RPMI7951 (cell line): ENCODE measurements at regions not wholly inside any gene's neighbourhood (a gene's known extent, or its start where the extent isn't known, plus 50 kb on each side); places are given as distances from the start of the nearest gene placed in this dataset.
A peak's percentile ranks its signal among the peaks of the same experiment; 100 is the strongest.
"Not testable (repeated sequence)": the region's sequence is repeated elsewhere in the genome, so short reads cannot be mapped to it uniquely, and the experiment has no call there.

ENCODE experiments used
- DNase-seq: peaks from one replicate; pipeline ENCODE4 v3.0.0-alpha.2; 2012; ENCODE audit warnings: low read depth

DNA sequence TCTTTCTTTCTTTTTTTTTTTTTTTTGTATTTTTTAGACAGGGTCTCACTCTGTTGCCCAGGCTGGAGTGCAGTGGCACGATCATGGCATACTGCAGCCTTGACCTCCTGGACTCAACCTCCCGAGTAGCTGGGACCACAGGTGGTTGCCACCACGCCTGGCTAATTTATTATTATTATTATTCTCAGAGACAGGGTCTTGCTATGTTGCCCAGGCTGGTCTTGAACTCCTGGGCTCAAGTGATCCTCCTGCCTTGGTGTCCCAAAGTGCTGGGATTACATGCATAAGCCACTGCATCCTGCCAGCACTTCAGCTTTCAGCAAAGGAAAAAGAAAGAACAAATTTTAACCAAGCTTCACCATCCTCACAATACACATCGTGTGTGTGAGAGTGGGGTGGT, 97.9 kb upstream of the SERBP1 start:
- no peak for DNase-seq

DNA sequence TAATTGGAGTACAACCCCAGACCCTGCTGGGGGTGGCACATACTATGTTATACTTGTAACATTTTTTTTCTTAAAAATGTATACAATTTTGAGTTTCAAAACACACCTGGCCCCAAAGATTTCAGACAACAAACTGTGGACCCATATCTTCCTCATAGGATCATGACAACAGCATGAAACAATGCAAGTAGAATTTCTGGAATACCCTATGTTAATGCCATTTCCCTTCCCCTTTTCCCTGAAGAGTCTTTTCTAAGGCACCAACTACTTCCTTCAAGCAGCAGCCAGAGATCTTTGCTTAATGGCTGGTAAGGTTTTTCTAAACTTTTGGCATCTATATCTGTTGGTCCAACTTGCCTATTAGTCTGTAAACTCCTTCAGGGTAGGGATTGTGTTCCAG, 99.9 kb upstream of the SERBP1 start:
- DNase-seq, result no peak

DNA sequence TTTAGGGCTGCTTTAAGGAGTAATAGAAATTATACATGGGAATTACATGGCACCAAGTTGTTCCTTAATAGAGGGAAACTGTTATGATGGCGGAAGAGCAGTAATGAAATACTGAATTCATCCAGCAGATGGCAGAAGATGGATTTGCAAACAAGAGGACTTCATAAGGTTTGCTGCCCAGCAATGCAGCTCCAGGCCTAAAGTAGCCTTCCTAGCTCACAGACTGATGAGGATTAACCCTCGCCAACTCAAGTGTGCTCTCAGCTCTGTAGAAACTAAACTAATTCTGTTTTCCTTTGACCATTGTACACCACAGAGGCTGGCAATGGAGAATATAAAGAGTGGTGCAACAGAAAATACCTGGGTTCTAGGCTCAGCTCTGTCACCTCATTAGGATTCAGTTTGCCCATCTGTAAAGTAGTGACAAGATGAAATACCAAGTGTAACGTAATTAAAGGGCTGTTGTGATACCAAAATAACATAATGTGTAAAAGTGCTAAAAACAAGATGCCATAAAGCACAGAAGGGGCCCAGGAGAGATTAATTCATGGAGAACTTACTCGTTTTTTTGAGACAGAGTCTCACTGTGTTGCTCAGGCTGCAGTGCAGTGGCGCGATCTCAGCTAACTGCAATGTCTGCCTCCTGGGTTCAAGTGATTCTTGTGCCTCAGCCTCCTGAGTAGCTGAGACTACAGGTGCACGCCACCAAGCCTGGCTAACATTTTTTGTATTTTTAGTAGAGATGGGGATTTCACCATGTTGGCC, 102.4 kb upstream of the SERBP1 start:
- DNase-seq, result peak; percentile 81

DNA sequence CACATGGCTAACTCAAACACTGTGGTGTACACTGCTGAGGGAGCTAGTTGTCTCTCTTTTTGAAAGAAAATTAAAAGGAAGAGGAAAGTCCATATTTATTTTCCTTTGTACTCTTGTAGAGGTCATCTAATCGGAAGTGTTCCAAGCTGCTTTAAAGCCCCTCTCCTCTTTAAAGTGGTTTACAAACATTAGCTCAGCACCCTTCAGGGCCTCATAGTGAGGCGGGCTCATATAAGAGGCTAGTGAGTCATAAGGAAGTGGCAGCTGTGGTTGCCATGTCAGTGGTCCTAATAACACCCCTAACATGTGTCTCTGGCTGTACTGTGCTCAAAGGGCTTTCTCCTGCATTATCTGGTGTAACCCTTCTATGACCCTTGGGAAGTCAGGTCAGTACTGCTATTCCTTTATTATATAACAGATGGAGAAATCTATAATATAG, 104.4 kb upstream of the SERBP1 start:
- DNase-seq, result peak; percentile 90

DNA sequence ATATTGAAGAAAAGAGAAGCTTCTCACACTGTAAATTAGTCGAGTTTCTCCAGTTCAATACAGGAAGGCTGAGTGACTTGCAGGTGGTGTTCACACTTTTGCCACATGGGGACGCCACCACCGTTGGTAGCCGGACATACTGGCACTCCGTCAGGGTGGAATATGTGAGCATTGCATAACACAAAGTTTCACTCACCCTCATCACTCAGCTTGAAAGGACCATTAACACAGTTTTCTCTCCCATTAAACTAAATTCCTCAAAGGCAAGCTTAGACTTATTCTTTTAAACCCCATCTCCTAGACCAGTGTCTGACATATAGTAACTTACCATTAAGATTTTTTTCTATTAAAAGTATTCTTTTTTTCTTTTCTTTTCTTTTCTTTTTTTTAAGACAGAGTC, 105.3 kb upstream of the SERBP1 start:
- DNase-seq, result peak; percentile 75

DNA sequence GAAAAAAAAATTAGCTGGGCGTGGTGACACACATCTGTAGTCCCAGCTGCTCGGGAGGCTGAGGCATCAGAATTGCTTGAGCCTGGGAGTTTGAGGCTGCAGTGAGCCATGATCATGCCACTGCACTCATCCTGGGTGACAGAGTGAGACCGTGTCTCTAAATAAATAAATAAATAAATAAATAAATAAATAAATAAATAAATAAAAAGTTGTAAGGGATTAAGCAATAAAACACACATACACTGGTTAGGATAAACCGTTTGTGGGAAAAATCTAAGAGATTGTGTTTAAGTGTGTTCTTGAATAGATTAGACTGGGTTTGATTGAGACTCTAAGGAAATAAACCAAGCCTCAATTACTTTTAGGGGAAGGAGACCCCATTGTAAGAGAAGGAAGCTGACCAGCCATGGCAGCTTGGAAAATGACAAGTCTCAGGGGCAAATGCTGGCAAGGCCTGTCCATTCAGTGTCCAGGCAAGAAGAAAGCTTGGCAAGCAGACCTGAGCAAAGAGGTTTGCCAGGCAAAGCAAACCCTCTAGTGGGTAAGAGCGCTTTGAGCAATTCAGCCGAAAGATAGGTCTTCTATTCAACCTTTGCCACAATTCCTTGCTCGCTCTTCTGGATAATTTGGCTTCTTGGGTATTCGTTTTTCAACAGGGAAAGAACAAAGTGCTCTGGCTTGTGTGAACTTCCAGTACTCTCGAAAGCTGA, 106.9 kb upstream of the SERBP1 start:
- no peak for DNase-seq

DNA sequence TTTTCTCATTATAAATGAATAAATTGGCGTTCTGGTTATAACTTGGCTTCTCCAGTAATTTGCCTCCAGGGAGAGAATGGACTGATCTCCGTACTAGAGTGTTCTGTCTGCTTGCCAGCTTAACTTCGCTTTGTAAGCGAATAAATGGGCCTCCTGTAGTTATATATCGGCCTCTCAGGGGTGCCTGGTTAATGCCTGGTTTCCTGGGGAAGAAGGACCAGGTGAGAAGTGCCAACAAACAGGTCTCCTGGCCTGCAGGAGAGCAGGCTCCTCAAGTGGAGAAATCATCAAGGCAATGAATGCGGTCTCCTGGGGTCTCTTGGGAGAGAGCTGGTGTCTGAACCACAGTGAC, 107.4 kb upstream of the SERBP1 start:
- no peak for DNase-seq

DNA sequence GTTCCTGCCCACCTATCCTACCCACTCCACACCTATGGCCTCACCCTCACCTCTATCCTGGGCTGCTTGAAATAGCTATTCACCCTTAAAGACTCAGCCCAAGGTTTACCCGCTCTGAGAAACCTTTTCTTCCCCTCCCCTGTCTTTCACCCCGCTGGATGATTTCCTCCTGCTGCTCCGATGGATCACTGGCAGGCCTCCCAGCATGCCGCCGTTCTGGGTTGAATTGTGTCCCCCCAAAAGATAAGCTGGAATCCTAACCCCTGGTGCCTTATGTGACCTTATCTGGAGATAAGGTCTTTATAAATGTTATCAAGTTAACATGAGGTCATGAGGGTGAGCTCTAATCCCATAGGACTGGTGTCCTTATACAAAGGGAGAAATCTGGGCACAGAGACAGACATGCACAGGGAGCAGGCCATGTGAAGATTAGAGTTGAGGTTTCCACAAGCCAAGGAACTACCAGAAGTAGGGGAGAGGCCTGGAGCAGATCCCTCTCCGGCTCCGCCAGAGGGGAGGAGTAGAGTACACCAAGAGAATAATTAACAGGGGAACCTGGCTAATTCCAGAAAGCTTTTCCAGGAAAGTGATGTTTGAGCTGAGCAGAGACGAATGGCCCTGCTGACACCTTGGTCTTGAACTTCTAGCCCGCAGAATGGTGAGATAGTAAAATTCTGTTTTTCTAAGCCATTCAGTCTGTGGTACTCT, 110.0 kb upstream of the SERBP1 start:
- no peak for DNase-seq

DNA sequence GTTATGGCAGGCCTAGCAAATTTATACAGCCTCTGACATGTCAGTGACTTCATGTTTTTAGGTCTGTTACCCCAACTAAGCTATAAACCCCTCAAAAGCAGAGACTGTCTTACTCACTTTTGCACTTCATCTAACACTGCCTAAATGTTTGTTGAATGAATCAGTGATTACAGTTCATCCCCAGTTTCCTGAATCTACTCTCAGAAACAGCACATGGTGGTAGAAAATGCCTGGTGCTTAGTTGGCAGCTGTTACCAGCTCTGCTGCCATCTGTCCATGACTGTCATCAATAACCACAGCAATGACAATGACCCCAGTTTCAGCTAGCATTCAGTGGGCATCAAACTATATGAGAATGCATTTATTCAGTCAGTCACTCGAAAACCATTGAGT, 110.5 kb upstream of the SERBP1 start:
- DNase-seq, result no peak

DNA sequence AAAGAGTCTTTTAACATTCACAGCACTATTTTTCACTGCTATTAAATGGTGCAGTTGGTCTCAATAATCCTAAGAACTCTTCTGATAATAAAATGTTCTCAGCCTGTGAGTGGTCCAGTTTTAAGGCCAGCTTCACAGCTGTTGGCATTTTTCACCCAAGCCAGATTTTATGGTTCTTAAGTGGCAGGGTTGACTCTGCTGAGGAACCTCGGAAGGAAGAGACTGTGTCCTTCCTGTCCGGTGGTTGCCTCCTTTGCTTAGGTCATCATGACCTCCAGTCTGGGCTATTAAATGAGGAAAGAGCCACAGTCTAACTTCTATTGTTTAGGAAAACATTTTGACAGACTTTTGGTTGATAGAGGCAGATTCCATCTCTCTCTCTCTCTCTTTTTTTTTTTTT, 112.5 kb upstream of the SERBP1 start:
- no peak for DNase-seq

DNA sequence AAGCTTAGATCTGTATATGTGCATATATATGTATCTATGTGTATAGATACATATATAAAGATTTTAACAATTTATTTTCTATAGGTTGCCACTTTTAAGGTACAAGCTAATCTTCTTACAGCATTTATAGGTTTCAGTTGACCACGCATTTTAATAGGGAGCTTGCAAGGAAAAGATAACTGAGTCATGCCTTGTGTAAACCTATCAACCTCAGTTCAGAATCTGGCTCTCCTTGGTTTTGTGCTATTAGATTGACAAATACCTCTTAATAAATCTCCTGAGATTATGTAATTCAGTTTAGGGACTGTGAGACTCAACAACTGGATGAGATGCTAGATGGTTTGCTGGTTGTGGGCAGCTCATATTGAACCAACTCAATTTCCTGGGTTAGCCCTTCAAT, 114.7 kb upstream of the SERBP1 start:
- DNase-seq, result no peak

DNA sequence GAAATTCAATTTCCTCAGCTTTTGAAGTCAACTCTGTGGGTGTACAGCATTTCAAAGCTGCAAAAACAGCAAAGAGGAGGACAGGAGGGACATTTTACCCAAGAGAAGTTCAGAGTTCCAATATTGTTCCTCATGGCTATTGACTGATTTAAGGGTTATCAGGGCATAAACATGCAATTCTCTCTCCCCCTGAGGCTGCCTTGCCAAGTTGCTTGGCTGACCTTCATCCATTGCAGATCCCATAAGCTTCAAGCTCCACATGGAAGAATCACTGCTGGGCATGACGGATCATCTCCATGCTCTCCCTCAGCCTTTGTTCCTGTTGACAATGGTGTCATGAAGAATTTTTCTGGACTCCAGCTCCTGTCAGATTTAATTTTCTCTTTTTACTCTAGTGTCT, 115.2 kb upstream of the SERBP1 start:
- DNase-seq, result no peak

DNA sequence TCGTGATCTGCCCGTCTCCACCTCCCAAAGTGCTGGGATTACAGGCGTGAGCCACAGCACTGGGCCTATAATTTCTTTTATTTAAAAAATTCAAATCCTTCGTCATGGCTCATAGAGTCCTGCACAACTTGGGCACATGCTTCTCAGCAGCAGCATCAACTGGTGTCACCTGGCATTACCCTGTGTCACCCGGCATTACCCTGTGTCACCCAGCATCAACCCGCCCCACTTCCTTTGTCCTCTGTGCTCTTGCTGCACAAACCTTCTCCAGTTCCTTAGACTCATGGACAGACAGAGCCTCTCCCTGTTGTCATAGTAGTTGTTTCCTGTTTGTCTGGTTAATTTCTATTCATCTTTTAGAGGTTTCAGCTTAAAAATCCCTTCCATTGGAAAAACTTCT, 121.2 kb upstream of the SERBP1 start:
- no peak for DNase-seq

DNA sequence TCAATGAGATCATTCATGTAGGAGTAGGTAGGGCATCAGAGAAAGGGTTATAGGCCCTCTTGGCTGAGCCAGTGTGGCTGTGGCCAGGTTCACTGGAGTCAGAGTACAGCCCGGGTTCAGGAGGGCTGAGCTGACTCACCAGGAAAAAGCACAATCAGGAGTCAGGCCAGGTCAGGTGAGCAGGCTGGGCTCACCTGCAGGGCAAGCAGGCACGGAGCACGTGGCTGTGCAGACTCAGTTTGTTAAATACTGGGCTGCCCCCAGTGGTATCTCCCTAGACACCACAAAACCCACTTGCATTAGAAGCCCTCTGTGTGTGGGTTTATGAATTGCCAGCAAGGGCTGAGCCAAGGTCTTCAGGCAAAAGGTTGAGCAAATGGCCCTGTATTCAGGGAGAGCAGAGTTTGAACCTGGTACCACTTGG, 122.1 kb upstream of the SERBP1 start:
- DNase-seq, result no peak

DNA sequence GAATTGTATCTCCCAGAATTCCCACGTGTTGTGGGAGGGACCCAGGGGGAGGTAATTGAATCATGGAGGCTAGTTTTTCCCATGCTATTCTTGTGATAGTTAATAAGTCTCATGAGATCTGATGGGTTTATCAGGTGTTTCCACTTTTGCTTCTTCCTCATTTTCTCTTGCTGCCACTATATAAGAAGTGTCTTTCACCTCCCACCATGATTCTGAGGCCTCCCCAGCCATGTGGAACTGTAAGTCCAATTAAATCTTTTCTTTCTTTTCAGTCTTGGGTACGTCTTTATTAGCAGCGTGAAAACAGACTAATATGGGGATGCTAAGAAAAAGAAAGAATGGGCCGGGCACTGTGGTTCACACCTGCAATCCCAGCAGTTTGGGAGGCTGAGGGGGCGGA, 124.0 kb upstream of the SERBP1 start:
- DNase-seq, result not testable (repeated sequence)

DNA sequence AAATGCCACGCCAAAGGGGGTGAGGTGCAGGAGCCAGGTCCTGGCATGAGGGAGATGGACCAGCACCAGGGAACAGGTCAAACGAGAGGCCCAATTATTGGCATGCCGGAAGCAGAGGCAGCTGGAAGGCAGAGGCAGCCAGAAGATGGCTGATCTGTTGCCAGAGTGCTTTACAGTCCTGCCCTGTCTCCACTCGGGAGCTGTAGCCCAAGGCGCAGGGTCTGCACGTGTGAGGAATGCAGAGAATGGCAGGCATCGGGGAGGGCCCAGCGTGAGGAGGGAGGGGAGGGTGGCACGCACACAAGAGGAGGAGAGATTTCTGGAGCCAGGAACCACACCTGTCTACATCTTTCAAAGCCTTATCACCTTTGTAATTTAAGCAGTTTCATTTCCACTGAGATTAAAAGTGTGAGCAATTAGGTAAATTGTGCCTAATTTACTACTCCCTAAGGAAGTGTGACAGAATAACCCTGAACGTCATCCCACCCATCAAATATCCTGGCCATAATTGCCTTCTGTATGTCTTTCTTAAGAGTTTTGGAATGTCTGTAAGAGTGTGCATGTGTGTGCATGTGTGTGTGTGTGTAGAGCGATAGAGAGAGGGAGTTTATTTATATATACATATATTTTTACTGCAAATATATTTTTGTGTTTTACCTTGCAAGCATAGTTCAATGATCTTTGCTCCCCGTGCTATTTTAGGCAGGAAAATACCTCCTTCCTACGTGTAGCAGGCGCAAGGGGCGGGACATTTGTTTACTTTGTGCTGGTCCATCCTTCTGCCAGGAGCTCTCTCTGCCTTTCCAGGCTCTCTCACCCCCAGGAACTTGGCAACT, 125.5 kb upstream of the SERBP1 start:
- no peak for DNase-seq

DNA sequence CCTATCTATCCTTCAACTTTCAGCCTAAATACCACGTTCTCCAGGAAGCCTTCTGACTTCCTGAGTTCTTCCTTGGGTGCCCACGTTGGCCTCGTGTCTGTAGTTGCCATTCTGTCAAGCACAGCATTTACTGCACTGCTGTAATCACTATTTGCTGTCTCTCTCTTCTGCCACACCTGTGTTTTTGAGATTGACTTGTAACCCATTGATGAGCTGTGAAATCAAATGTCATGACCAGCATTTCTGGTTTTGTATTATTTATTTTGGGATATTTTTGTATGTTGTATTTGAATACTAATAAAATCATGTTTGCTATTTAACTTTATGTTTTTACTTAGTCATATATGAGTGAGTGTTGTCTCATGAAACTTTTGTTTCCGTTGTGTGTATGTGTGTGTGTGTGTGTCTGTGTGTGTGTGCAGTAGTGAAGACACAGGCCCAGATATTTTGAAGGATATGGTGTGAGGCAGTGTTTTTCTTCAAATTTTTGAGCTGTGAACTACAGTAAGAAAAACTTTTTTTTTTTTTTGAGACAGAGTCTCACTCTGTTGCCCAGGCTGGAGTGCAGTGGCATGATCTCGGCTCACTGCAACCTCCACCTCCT, 126.2 kb upstream of the SERBP1 start:
- DNase-seq, result no peak

DNA sequence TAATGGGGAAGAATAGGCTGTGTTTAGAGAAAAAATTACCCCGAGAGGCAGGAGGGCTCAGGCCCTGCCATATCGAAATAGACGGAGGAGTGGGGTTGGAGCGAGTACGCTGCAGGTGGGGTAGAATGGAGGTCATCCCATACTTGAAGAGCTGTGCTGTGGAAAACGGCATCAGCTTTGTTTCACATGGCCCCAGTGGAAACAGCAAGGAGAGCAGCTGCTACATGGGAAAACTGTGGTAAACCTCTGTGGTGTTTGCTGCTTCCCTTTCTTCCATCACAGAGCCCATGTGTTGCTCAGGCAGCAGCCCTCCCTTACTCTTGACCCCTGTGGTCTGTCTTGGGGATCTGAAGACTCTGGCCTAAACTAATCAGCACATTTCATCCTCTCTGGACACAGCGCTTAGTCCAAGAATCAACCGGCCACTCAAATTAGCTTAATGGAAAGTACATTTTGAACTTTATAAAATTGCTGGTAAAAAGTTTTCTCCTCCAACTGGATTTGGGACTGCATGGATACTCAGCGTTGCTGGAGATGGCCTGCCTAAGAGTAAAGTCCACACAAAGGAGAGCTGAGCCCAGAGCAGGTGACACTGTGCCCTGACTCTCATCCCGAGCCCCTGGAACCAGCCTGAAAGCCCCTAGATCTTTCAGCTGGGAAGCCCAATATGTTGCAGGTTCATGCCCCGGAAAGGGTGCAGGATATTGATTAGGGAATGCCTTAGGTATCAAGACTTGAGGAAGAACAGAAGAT, 127.1 kb upstream of the GADD45A start:
- DNase-seq, result peak; percentile 33

DNA sequence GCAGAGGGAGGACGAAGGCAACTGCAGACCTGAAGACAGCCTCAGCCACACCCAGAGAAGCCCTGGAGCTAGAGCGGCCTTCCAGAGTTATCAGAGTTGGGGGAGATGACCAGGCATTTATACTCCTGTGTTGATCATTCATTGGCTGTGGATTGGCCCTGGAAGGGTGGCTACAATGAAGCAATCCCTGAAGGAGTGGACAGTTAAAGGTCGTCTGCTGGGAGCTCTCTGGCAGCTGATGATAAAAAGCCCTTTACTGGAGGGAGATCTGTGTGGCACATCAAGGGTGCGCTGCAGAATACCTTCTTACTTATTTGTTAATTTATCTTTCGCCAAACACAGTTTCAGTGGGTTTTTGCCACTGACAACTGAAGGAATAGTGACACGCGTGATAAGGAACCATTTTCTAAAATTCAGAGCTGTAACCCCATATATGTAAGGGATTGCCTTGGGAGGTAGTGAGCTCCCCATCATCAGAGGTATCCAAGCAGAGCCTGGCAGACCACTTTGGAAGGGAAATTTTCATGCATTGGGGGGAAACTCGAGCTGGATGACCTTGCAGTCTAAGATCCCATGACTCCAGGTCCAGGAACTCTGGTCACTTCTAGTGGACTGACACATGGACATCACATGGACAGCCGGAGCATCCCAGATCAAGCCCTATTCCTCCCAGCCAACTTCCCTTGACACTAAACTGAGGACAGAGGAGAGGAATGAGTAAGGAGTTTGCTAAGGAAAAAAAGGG, 126.4 kb upstream of the GADD45A start:
- no peak for DNase-seq

DNA sequence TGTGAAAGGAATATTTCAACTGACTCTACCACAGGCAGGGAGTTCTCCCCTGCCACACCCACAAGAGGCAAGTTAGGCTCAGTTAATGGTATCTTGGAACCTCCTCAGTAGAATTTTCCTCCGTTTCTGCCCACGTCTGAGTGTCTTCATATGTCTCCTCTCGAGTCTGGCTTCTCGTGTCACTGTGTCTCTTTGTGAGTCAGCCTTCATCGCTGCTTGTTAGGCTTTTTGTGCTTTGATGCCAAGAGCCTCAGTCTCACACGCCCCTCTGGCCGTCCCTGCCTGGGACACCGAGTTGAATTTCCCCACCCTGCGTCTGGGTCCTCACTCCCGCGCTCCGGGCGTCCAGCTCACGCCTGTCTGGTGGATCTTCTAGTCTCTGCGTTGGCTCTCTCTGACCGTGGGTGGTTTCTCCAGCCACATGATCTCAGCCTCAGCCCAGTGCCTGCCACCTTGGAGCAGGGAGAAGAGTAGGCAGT, 125.7 kb upstream of the GADD45A start:
- peak; percentile 85 for DNase-seq
